IPS-NIHi11 (cell line): ENCODE measurements at regions not wholly inside any gene's neighbourhood (a gene's known extent, or its start where the extent isn't known, plus 50 kb on each side); places are given as distances from the start of the nearest gene placed in this dataset.
A peak's percentile ranks its signal among the peaks of the same experiment; 100 is the strongest.

Experiments
- DNase-seq: peaks from one replicate; pipeline ENCODE4 v3.0.0; 2012; ENCODE audit warnings: mixed read lengths, low spot score

DNA sequence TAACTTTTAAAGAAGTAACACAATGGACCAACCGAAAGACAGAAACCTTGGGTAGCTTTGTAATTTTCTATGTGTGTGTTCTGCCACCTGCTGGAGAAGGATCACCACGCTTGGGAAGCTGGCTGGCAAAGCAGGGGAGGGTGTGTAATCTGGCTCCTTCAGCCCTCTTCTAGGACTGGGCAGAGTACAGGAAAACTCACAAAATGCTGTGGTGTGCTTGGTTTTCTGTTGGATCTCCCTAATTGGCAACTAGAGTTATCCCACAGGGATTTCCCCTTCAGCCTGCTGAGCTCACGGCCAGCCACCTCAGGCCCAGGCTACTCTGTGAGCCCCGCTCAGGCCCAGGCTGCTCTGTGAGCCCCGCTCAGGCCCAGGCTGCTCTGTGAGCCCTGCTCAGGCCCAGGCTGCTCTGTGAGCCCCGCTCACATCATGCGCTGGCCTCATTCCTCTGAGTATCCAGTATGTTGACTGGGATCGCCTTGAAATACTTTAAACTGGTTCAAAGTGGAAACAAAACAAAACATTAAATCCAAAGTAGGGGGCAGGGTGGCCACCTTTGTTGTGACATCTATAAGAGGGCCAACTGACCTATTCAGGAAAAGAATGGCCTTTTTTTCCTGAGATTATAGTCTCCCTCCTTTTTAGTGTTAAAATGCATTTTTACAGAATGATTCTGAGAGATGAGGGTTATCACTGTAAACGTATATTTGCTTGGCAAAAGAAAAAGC is 52.0 kb upstream of the RNU6-8 start:
- peak; percentile 68 for DNase-seq

DNA sequence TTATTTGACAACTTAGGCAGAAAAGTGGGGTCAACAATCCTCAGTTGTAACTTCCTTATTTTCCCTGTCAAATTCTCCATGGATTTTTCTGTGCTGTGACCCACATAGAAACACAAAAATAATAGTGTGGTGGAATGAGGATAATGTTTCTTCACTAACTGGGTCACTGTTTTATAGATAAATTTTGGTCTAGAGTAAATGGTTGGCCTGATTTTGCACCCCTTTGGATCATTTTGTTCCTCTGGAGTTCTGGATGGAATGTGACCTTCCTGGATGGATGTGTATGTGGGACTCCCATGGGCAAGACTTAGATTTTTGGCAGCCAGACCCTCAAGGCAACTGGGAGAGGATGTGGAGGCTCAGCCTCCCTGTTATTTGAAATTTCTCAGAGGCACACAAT is 52.7 kb upstream of the RNU6-8 start:
- no peak for DNase-seq

DNA sequence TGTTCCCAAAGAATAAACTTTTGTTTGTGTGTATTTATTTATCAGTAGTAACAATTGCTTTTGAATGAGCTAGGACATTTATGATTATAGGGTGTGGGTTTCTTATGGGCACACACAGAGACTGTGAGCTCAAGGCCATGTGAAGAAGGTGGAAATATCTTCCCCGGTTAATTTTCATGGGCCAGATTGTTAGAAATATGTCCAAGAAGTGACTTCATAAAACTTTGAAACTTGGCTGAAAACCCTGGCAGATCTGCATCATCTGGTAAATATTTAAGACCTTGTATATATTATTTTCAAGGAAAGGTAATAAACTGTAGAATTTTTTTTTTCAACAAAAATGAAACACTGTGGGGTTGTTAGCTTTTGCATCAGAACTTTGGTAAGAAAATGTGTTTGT is 53.5 kb upstream of the RNU6-8 start:
- no peak for DNase-seq

DNA sequence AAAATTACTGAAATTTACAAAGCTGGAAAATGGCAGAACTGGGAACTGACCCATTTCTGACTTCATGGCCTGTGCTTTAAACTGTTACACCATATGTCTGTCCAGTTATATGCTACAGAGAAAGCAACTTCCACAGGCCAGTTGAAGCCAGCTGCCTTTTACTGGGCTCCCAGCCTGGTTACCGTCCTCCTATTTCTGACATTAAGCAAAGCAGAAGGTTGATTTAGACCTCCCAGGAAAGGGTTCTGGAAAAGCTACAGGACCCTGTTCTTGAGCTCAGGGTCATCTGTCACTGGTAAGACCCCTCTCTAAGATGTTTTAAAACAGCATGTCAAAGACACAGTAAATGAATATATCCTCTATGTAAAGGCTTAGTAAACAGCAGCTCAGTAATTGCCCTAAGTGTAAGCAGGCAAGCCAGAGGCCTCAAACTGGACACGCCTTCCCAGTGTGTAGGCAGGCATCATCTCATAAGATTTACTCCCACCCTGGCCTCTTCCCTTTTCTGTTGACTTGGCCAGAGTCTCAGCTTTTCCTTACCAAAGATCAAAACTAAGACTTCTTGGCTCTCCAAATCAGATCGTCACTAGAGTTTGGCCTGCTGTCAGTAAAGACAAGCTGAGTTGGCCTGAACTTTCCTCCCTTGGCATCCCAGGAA is 55.4 kb upstream of the RNU6-8 start:
- no peak for DNase-seq

DNA sequence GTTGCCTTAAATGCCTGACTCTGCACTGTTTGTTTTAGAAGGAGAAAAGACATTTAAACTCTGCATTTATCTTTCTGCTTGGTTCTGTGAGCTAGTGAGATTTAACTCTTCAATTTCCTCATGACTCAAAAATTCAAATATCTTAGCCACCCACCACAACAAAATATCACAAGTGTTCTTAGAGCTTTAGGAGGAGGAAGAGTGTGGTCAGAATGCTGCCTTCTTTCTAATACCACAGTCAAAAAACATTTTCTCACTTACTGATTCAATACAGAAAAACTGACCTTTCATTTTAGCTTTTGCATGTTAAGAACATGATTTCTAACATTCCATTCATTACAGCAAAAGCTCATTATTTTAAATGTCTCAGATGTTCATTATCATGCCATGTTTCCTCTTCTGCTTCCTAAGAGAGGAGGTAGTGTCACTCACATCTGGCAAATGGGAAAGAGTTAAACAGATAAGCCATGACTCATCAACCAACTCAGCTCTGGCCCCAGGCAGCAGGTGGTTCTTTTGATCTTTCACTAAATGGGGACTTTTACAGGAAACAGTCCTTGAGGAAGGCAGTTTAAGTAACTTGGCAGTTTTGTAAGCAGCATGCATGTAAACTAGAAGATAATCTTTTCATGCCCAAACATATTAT is 56.4 kb upstream of the RNU6-8 start:
- DNase-seq, result peak; percentile 23

DNA sequence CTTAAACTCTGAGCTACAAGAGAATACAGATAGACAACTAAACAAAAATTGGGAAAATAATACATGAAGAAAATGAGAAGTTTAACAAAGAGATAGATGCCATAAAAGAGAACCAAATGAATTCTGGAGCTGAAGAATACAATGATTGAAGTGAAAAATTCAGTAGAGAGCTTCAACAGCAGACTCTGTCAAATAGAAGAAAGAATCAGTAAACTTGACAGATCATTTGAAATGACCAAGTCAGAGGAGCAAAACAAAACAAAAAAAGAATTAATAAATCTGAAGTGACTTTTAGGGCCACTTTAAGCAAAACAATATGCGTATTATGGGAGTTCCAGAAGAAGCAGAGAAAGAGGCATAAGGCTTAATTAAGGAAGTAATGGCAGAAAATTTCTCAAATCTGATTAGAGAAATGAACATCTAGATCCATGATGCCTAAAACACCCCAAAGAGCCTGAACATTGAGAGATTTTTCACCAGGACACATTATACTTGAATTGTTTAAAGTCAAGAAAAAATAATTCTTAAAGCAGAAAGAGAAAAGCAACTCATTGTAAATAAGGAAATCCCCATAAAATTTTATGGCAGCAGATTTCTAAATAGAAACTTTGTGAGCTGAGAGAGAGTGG is 61.0 kb upstream of the RNU6-8 start:
- DNase-seq, result no peak

DNA sequence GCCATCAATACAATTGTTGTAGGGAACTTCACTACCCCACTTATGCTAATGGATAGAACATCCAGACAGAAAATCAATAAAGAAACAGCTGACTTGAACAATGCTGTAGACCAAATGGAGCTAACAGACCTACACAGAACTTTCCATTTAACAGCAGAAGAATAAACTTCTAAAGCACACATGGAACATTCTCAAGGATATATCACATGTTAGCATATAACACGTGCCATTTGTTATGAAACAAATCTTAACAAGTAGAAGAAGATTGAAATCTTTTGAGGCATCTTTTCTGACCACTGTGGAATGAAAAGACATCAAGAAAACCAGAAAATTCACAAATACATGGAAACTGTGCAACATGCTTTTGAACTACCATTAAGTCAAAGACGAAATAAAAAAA is 62.5 kb upstream of the RNU6-8 start:
- no peak for DNase-seq

DNA sequence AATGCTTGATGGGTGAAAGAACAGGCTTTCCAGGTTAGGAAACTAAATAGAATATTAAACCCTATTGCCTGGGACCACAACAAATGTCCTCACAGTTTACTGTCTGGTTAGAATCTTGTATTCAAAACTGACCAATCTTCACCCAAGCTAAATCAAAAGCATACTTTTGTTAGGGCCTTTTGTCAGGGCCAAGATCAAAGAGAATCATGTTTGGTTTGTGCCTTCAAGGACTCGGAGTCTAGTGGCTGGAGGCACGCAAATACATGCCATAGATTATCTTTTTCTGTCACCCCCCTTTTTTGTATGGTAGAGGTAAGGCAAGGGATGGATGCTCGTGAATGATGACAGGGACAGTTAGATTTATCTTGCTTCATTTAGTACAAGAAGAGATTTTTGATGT is 51.1 kb upstream of the AKAP6 start:
- no peak for DNase-seq
